C4-2B (cell line): ENCODE measurements at regions not wholly inside any gene's neighbourhood (a gene's known extent, or its start where the extent isn't known, plus 50 kb on each side); places are given as distances from the start of the nearest gene placed in this dataset.
"Not testable (repeated sequence)": the region's sequence is repeated elsewhere in the genome, so short reads cannot be mapped to it uniquely, and the experiment has no call there.

Experiments used
- H3K27ac ChIP-seq: fragments of 450-650 bp; 2 replicates; pipeline ENCODE4 v1.5.1; 2017
- CTCF ChIP-seq: fragments of 450-650 bp; conservative IDR thresholded peaks from 2 replicates; pipeline ENCODE4 v1.5.1; 2017; ENCODE audit warnings: mild to moderate bottlenecking
- ZFX ChIP-seq: fragments of 450-650 bp; IDR thresholded peaks from 2 replicates; pipeline ENCODE4 v1.6.1; 2017

GRCh38 chr2:147420947-147421675 is 423.7 kb upstream of the ACVR2A start:
- H3K27ac ChIP-seq = no peak overlapping the region
- no peak for TF ChIP-seq ZFX
- no peak for TF ChIP-seq CTCF

GRCh38 chr2:147420517-147420916 is 424.3 kb upstream of the ACVR2A start:
- no peak overlapping the region for H3K27ac ChIP-seq
- no peak for TF ChIP-seq ZFX

- TF ChIP-seq CTCF = no peak
These were observed 428.7 kb upstream of the ACVR2A start for GRCh38 chr2:147416099-147416498.

GRCh38 chr2:147414656-147415055 is 430.2 kb upstream of the ACVR2A start:
- H3K27ac ChIP-seq = not testable (repeated sequence)

More at GRCh38 chr2:147416099-147416498, 428.7 kb upstream of the ACVR2A start:
- H3K27ac ChIP-seq = no peak overlapping the region

- TF ChIP-seq ZFX (no peak), CTCF (no peak)
- H3K27ac ChIP-seq = no peak overlapping the region
These were observed 436.5 kb upstream of the ACVR2A start for GRCh38 chr2:147408357-147408756.

GRCh38 chr2:147405651-147406050 is 439.2 kb upstream of the ACVR2A start:
- no peak for TF ChIP-seq CTCF
- no peak for TF ChIP-seq ZFX
- no peak overlapping the region for H3K27ac ChIP-seq

GRCh38 chr2:147398996-147399395 is 445.8 kb upstream of the ACVR2A start:
- TF ChIP-seq ZFX (no peak), CTCF (no peak)

GRCh38 chr2:147398301-147398700 is 446.5 kb upstream of the ACVR2A start:
- no peak for TF ChIP-seq CTCF
- no peak overlapping the region for H3K27ac ChIP-seq

More at GRCh38 chr2:147398996-147399395, 445.8 kb upstream of the ACVR2A start:
- H3K27ac ChIP-seq = no peak overlapping the region
